H9 (cell line): ENCODE measurements at regions not wholly inside any gene's neighbourhood (a gene's known extent, or its start where the extent isn't known, plus 50 kb on each side); places are given as distances from the start of the nearest gene placed in this dataset.

Source experiments
- DNase-seq: peaks from one replicate; pipeline ENCODE4 v3.0.0-alpha.2; 2017
- H2AFZ ChIP-seq: one replicate; pipeline ENCODE4 v1.6.1; 2013; ENCODE audit warnings: mild to moderate bottlenecking, low read length, control low read depth, moderate library complexity
- H2AK5ac ChIP-seq: 2 replicates; pipeline ENCODE4 v1.6.1; 2013; ENCODE audit warnings: low read length, control low read depth, mixed read lengths; ENCODE audit not compliant: insufficient read length
- H2BK120ac ChIP-seq: one replicate; pipeline ENCODE4 v1.6.1; 2013; ENCODE audit warnings: low read depth, mild to moderate bottlenecking, low read length, control low read depth, inconsistent platforms; ENCODE audit not compliant: poor library complexity, severe bottlenecking
- H2BK12ac ChIP-seq: 2 replicates; pipeline ENCODE4 v1.6.1; 2013; ENCODE audit warnings: low read length, control low read depth, mixed read lengths, low read depth; ENCODE audit not compliant: insufficient read length
- H2BK15ac ChIP-seq: 2 replicates; pipeline ENCODE4 v1.6.1; 2013; ENCODE audit warnings: low read depth, low read length, control low read depth
- H2BK20ac ChIP-seq: one replicate; pipeline ENCODE4 v1.6.1; 2013; ENCODE audit warnings: low read depth, mild to moderate bottlenecking, low read length, control low read depth, inconsistent platforms; ENCODE audit not compliant: poor library complexity, severe bottlenecking
- H2BK5ac ChIP-seq: 2 replicates; pipeline ENCODE4 v1.6.1; 2013; ENCODE audit warnings: low read length, control low read depth, mixed read lengths; ENCODE audit not compliant: insufficient read length
- H3K14ac ChIP-seq: 2 replicates; pipeline ENCODE4 v1.6.1; 2013; ENCODE audit warnings: low read length, control low read depth; ENCODE audit not compliant: insufficient read depth
- H3K18ac ChIP-seq: 2 replicates; pipeline ENCODE4 v1.6.1; 2013; ENCODE audit warnings: low read depth, mild to moderate bottlenecking, mixed read lengths, low read length, control low read depth; ENCODE audit not compliant: insufficient read length
- H3K23ac ChIP-seq: 2 replicates; pipeline ENCODE4 v1.6.1; 2013; ENCODE audit warnings: low read length, control low read depth, mixed read lengths, low read depth; ENCODE audit not compliant: insufficient read length
- H3K23me2 ChIP-seq: 2 replicates; pipeline ENCODE4 v1.6.1; 2013; ENCODE audit warnings: low read depth, mild to moderate bottlenecking, mixed read lengths, low read length, control low read depth; ENCODE audit not compliant: insufficient read length, poor library complexity, severe bottlenecking
- H3K27ac ChIP-seq: 2 replicates; pipeline ENCODE4 v1.5.1; 2013; ENCODE audit warnings: low read length, control low read depth, mixed read lengths, low read depth; ENCODE audit not compliant: insufficient read length
- H3K27me3 ChIP-seq: 2 replicates; pipeline ENCODE4 v1.6.1; 2013; ENCODE audit warnings: low read length, control low read depth, inconsistent platforms; ENCODE audit not compliant: insufficient read depth
- H3K4ac ChIP-seq: 2 replicates; pipeline ENCODE4 v1.6.1; 2013; ENCODE audit warnings: low read depth, mild to moderate bottlenecking, control low read depth, inconsistent platforms, low read length, moderate library complexity
- H3K4me1 ChIP-seq: 2 replicates; pipeline ENCODE4 v1.6.1; 2013; ENCODE audit warnings: low read length, control low read depth, inconsistent platforms; ENCODE audit not compliant: insufficient read depth
- H3K4me2 ChIP-seq: 2 replicates; pipeline ENCODE4 v1.6.1; 2013; ENCODE audit warnings: low read length, control low read depth, mixed read lengths; ENCODE audit not compliant: insufficient read length, insufficient read depth
- H3K56ac ChIP-seq: 2 replicates; pipeline ENCODE4 v1.6.1; 2013; ENCODE audit warnings: low read depth, mild to moderate bottlenecking, mixed read lengths, low read length, control low read depth; ENCODE audit not compliant: insufficient read length
- H3K79me1 ChIP-seq: 2 replicates; pipeline ENCODE4 v1.6.1; 2013; ENCODE audit warnings: low read depth, mild to moderate bottlenecking, moderate library complexity, low read length, control low read depth, inconsistent platforms; ENCODE audit not compliant: insufficient read depth, poor library complexity, severe bottlenecking
- H3K79me2 ChIP-seq: 2 replicates; pipeline ENCODE4 v1.6.1; 2013; ENCODE audit warnings: low read length, control low read depth, inconsistent platforms; ENCODE audit not compliant: insufficient read depth
- H3K9ac ChIP-seq: 2 replicates; pipeline ENCODE4 v1.6.1; 2013; ENCODE audit warnings: low read length, control low read depth, mixed read lengths; ENCODE audit not compliant: insufficient read length; ENCODE audit errors: extremely low read depth
- H3K9me3 ChIP-seq: one replicate; pipeline ENCODE4 v1.6.1; 2013; ENCODE audit warnings: low read depth, low read length, inconsistent platforms; ENCODE audit not compliant: control insufficient read depth
- H3T11ph ChIP-seq: one replicate; pipeline ENCODE4 v1.6.1; 2013; ENCODE audit warnings: mild to moderate bottlenecking, low read length, control low read depth, inconsistent platforms
- H4K20me1 ChIP-seq: one replicate; pipeline ENCODE4 v1.6.1; 2013; ENCODE audit not compliant: control insufficient read depth, insufficient read length, insufficient read depth
- H4K5ac ChIP-seq: 2 replicates; pipeline ENCODE4 v1.6.1; 2013; ENCODE audit warnings: low read depth, mild to moderate bottlenecking, mixed read lengths, low read length, control low read depth; ENCODE audit not compliant: insufficient read length
- H4K8ac ChIP-seq: replicated peaks from 2 replicates; pipeline ENCODE4 v1.6.1; 2013; ENCODE audit warnings: low read length, control low read depth, mixed read lengths, low read depth; ENCODE audit not compliant: insufficient read length
- H4K91ac ChIP-seq: 2 replicates; pipeline ENCODE4 v1.6.1; 2013; ENCODE audit warnings: low read depth, mild to moderate bottlenecking, moderate library complexity, mixed read lengths, low read length, control low read depth; ENCODE audit not compliant: insufficient read length
- H3K27ac Mint-ChIP-seq, 3 experiments: 2 replicates in 2 of 3; 3 replicates in 1 of 3; pipeline ENCODE4 v1.8.0; 2020 to 2021; ENCODE audit warnings: mixed read lengths in 3 of 3, mild to moderate bottlenecking in 1 of 3, moderate library complexity in 1 of 3
- H3K27me3 Mint-ChIP-seq: 2 replicates; pipeline ENCODE4 v1.8.0; 2021; ENCODE audit warnings: low read depth, mild to moderate bottlenecking, moderate library complexity, mixed read lengths
- H3K36me3 Mint-ChIP-seq, 3 experiments: 2 replicates in 2 of 3; 3 replicates in 1 of 3; pipeline ENCODE4 v1.8.0; 2020 to 2021; ENCODE audit warnings: low read depth in 3 of 3, mixed read lengths in 3 of 3; ENCODE audit not compliant: insufficient read depth in 1 of 3
- H3K4me1 Mint-ChIP-seq, 2 experiments: 2 replicates each; pipeline ENCODE4 v1.8.0; 2020; ENCODE audit warnings: mixed read lengths in 2 of 2
- H3K4me3 Mint-ChIP-seq, 2 experiments: 2 replicates in 1 of 2; 3 replicates in 1 of 2; pipeline ENCODE4 v1.8.0; 2020 to 2021; ENCODE audit warnings: mild to moderate bottlenecking in 2 of 2, mixed read lengths in 2 of 2, moderate library complexity in 1 of 2
- H3K9me3 Mint-ChIP-seq, 2 experiments: 2 replicates in 1 of 2; 3 replicates in 1 of 2; pipeline ENCODE4 v1.8.0; 2020; ENCODE audit warnings: mild to moderate bottlenecking in 2 of 2, mixed read lengths in 2 of 2, moderate library complexity in 1 of 2
- CTCF ChIP-seq: fragments of 200-600 bp; sonication (generic); conservative IDR thresholded peaks from 3 replicates; pipeline ENCODE4 v1.8.0; 2021; ENCODE audit warnings: antibody characterized with exemption, mild to moderate bottlenecking
- WGBS: extraction: QIAGEN DNeasy Blood & Tissue Kit; methylation state at CpG from one replicate; pipeline ENCODE4 v1.1.7; 2013; ENCODE audit warnings: missing lambda C conversion rate, low lambda C conversion rate, mixed read lengths; ENCODE audit not compliant: insufficient read length; ENCODE audit errors: extremely low coverage; 5-methylcytosine and 5-hydroxymethylcytosine counted together

DNA sequence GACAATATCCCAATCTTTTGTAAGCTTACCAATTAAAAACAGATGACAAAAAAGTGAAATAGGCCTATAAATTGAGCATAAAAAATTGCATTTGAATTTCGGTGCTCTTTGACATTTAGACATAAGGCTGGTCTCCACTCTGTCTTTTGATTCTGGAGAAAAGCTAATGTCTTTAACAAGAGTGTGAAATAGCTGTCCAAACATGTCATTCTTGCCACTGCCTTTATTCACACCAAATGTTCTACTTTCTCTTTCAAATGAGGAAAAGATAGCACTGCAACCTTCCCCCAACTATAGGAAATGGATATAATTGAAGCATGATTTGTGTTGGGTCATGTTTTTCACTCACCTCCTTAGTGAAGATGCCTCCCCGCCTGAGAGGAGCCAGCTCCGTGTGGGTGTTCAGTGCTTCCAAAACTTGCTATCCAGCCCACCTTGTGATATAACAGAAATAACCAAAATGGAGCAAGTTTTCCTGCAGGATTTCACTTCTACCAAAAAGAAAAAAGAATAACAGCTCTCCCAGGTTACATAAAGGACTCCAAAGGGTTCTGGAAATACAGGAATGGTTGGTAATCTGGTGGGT, 55.2 kb upstream of the STK32A start:
- no peaks in the 10 kb centered on the region for H3K23me2 ChIP-seq
- no peak overlapping the region for H2BK12ac ChIP-seq
- no CpG with 5 or more reads among the region's 3 CpGs for WGBS

More for the DNA sequence above, 55.2 kb upstream of the STK32A start:
- Histone ChIP-seq H3K4me1 (no peaks in the 10 kb centered on the region), H3K79me1 (no peaks in the 10 kb centered on the region), H3K9ac (no peak overlapping the region), H3K14ac (no peak overlapping the region), H2BK15ac (no peak overlapping the region), H3K27ac (no peak overlapping the region), H3K18ac (no peak overlapping the region), H3K27me3 (no peaks in the 10 kb centered on the region), H3T11ph (no peak overlapping the region), H4K5ac (no peak overlapping the region), H4K20me1 (no peaks in the 10 kb centered on the region), H2BK120ac (no peak overlapping the region), H4K91ac (no peak overlapping the region), H3K4me2 (no peak overlapping the region), H2AK5ac (no peak overlapping the region), H3K9me3 (no peaks in the 10 kb centered on the region), H4K8ac (no peak overlapping the region), H2AFZ (no peak overlapping the region), H3K4ac (no peak overlapping the region), H2BK5ac (no peak overlapping the region), H3K79me2 (no peaks in the 10 kb centered on the region), H3K23ac (no peak overlapping the region), H3K56ac (no peak overlapping the region), H2BK20ac (no peak overlapping the region)
- Mint-ChIP-seq H3K4me3 (no peak overlapping the region), H3K36me3 (no peaks in the 10 kb centered on the region), H3K9me3 (no peaks in the 10 kb centered on the region), H3K27me3 (no peaks in the 10 kb centered on the region), H3K4me1 (no peaks in the 10 kb centered on the region), H3K27ac (no peak overlapping the region)
- no peak for DNase-seq
- no peak for TF ChIP-seq CTCF
